ENCODE measurements at regions not wholly inside any gene's neighbourhood (a gene's known extent, or its start where the extent isn't known, plus 50 kb on each side); places are given as distances from the start of the nearest gene placed in this dataset.
"Not testable (repeated sequence)": the region's sequence is repeated elsewhere in the genome, so short reads cannot be mapped to it uniquely, and the experiment has no call there.

GRCh38 chr2:109669731-109670130, 55.6 kb downstream of the SOWAHC start:
- intact Hi-C loops (cut with micrococcal nuclease), result no loop called here
- no peak overlapping the region for H3K27ac Mint-ChIP-seq
- CTCF ChIA-PET, result no interaction called here
- no peaks in the 10 kb centered on the region for H3K9me3 Mint-ChIP-seq
- H3K4me3 Mint-ChIP-seq, result no peak overlapping the region
- H3K4me1 Mint-ChIP-seq (ENCODE audit: low read depth), result no peaks in the 10 kb centered on the region
- H3K27me3 Mint-ChIP-seq (ENCODE audit: low read depth), result peaks cover 4% of the 10 kb centered on the region
- no peak for DNase-seq
- no peaks in the 10 kb centered on the region for H3K36me3 Mint-ChIP-seq (ENCODE audit: low read depth)

GRCh38 chr2:109670556-109671411, 56.6 kb downstream of the SOWAHC start:
- Mint-ChIP-seq H3K27me3 (ENCODE audit: low read depth) (peaks cover 4% of the 10 kb centered on the region), H3K4me3 (no peak overlapping the region), H3K4me1 (ENCODE audit: low read depth) (no peaks in the 10 kb centered on the region), H3K36me3 (ENCODE audit: low read depth) (no peaks in the 10 kb centered on the region), H3K27ac (no peak overlapping the region), H3K9me3 (no peaks in the 10 kb centered on the region)
- DNase-seq, result no peak
- CTCF ChIA-PET, result no interaction called here
- intact Hi-C loops (cut with micrococcal nuclease), result no loop called here

GRCh38 chr2:109674894-109675534, 60.9 kb downstream of the SOWAHC start:
- Mint-ChIP-seq H3K4me3 (no peak overlapping the region), H3K27ac (no peak overlapping the region)
- CTCF ChIA-PET, result no interaction called here

GRCh38 chr2:109675666-109676345, 61.6 kb downstream of the SOWAHC start:
- H3K36me3 Mint-ChIP-seq (ENCODE audit: low read depth), result no peaks in the 10 kb centered on the region
- CTCF ChIA-PET, result no interaction called here
- intact Hi-C loops (cut with micrococcal nuclease), result no loop called here

More at GRCh38 chr2:109674894-109675534, 60.9 kb downstream of the SOWAHC start:
- H3K4me1 Mint-ChIP-seq (ENCODE audit: low read depth), result no peaks in the 10 kb centered on the region
- intact Hi-C loops (cut with micrococcal nuclease), result no loop called here
- no peaks in the 10 kb centered on the region for H3K9me3 Mint-ChIP-seq
- no peak for DNase-seq
- H3K27me3 Mint-ChIP-seq (ENCODE audit: low read depth), result peaks cover 10% of the 10 kb centered on the region
- H3K36me3 Mint-ChIP-seq (ENCODE audit: low read depth), result no peaks in the 10 kb centered on the region

GRCh38 chr2:109676346-109676902, 62.3 kb downstream of the SOWAHC start:
- intact Hi-C loops (cut with micrococcal nuclease), result no loop called here
- Mint-ChIP-seq H3K27ac (no peak overlapping the region), H3K4me3 (no peak overlapping the region), H3K9me3 (no peaks in the 10 kb centered on the region), H3K36me3 (ENCODE audit: low read depth) (no peaks in the 10 kb centered on the region), H3K4me1 (ENCODE audit: low read depth) (no peaks in the 10 kb centered on the region), H3K27me3 (ENCODE audit: low read depth) (peaks cover 10% of the 10 kb centered on the region)
- DNase-seq, result no peak
- CTCF ChIA-PET, result no interaction called here

More at GRCh38 chr2:109675666-109676345, 61.6 kb downstream of the SOWAHC start:
- Mint-ChIP-seq H3K27me3 (ENCODE audit: low read depth) (peaks cover 10% of the 10 kb centered on the region), H3K9me3 (no peaks in the 10 kb centered on the region), H3K4me1 (ENCODE audit: low read depth) (no peaks in the 10 kb centered on the region), H3K4me3 (no peak overlapping the region), H3K27ac (no peak overlapping the region)
- no peak for DNase-seq

GRCh38 chr2:109677121-109677731, 63.1 kb downstream of the SOWAHC start:
- H3K4me1 Mint-ChIP-seq (ENCODE audit: low read depth); H3K4me3 Mint-ChIP-seq; H3K9me3 Mint-ChIP-seq; H3K27ac Mint-ChIP-seq; intact Hi-C loops (cut with micrococcal nuclease); H3K27me3 Mint-ChIP-seq (ENCODE audit: low read depth); DNase-seq; H3K36me3 Mint-ChIP-seq (ENCODE audit: low read depth): not testable (repeated sequence)
- CTCF ChIA-PET, result interaction anchor here (0.6 kb wide), 1 partner anchor 38 kb away, joined by 3 read pairs; no protein-coding TSS in a partner anchor

GRCh38 chr2:109677835-109678580, 63.8 kb downstream of the SOWAHC start:
- Mint-ChIP-seq H3K27me3 (ENCODE audit: low read depth) (peaks cover 10% of the 10 kb centered on the region), H3K9me3 (no peaks in the 10 kb centered on the region), H3K4me3 (no peak overlapping the region), H3K27ac (no peak overlapping the region), H3K36me3 (ENCODE audit: low read depth) (no peaks in the 10 kb centered on the region), H3K4me1 (ENCODE audit: low read depth) (no peaks in the 10 kb centered on the region)
- intact Hi-C loops (cut with micrococcal nuclease), result no loop called here
- DNase-seq, result no peak
- CTCF ChIA-PET, result interaction anchor here (0.6 kb wide), 1 partner anchor 37 kb away, joined by 3 read pairs; no protein-coding TSS in a partner anchor

- H3K36me3 Mint-ChIP-seq (ENCODE audit: low read depth); H3K9me3 Mint-ChIP-seq: not testable (repeated sequence)
These were observed 64.6 kb downstream of the SOWAHC start for GRCh38 chr2:109678724-109679201.

GRCh38 chr2:109679225-109679624, 65.1 kb downstream of the SOWAHC start:
- Mint-ChIP-seq H3K4me3 (no peak overlapping the region), H3K4me1 (ENCODE audit: low read depth) (no peaks in the 10 kb centered on the region), H3K27ac (no peak overlapping the region), H3K36me3 (ENCODE audit: low read depth) (no peaks in the 10 kb centered on the region), H3K9me3 (no peaks in the 10 kb centered on the region), H3K27me3 (ENCODE audit: low read depth) (peaks cover 7% of the 10 kb centered on the region)
- CTCF ChIA-PET, result no interaction called here
- intact Hi-C loops (cut with micrococcal nuclease), result no loop called here
- DNase-seq, result no peak

More at GRCh38 chr2:109678724-109679201, 64.6 kb downstream of the SOWAHC start:
- intact Hi-C loops (cut with micrococcal nuclease); DNase-seq; H3K4me3 Mint-ChIP-seq; H3K27me3 Mint-ChIP-seq (ENCODE audit: low read depth); H3K4me1 Mint-ChIP-seq (ENCODE audit: low read depth); H3K27ac Mint-ChIP-seq; CTCF ChIA-PET: not testable (repeated sequence)

GRCh38 chr2:109679626-109680025, 65.5 kb downstream of the SOWAHC start:
- Mint-ChIP-seq H3K27ac (no peak overlapping the region), H3K27me3 (ENCODE audit: low read depth) (peaks cover 7% of the 10 kb centered on the region), H3K4me1 (ENCODE audit: low read depth) (no peaks in the 10 kb centered on the region), H3K36me3 (ENCODE audit: low read depth) (no peaks in the 10 kb centered on the region), H3K4me3 (no peak overlapping the region), H3K9me3 (no peaks in the 10 kb centered on the region)
- CTCF ChIA-PET, result no interaction called here
- no peak for DNase-seq
- intact Hi-C loops (cut with micrococcal nuclease), result no loop called here

GRCh38 chr2:109680523-109681297, 66.5 kb downstream of the SOWAHC start:
- CTCF ChIA-PET, result interaction anchor here (0.7 kb wide), 1 partner anchor 54 kb away, joined by 4 read pairs; no protein-coding TSS in a partner anchor
- no peak for DNase-seq
- no peak overlapping the region for H3K27ac Mint-ChIP-seq
- H3K36me3 Mint-ChIP-seq (ENCODE audit: low read depth), result no peaks in the 10 kb centered on the region
- no peaks in the 10 kb centered on the region for H3K9me3 Mint-ChIP-seq
- no peak overlapping the region for H3K4me3 Mint-ChIP-seq
- H3K27me3 Mint-ChIP-seq (ENCODE audit: low read depth), result peaks cover 12% of the 10 kb centered on the region
- intact Hi-C loops (cut with micrococcal nuclease), result no loop called here
- H3K4me1 Mint-ChIP-seq (ENCODE audit: low read depth), result no peaks in the 10 kb centered on the region
